GM12878 (cell line): ENCODE measurements at regions not wholly inside any gene's neighbourhood (a gene's known extent, or its start where the extent isn't known, plus 50 kb on each side); places are given as distances from the start of the nearest gene placed in this dataset.

Experiments used
- CBFB ChIP-seq: IDR thresholded peaks from 2 replicates; pipeline ENCODE4 v1.6.1; 2016; ENCODE audit warnings: antibody characterized with exemption, low read depth
- E2F4 ChIP-seq: IDR thresholded peaks from 2 replicates; pipeline ENCODE4 v1.6.1; 2012; ENCODE audit warnings: low read depth, low read length, improper control_type of control experiment
- EP300 ChIP-seq, 2 experiments: fragments of 150-350 bp in 1 of 2; IDR thresholded peaks; 2 replicates each; pipeline ENCODE4 v1.6.1; 2011 to 2012; ENCODE audit warnings: low read depth in 2 of 2, low read length in 2 of 2, borderline replicate concordance in 1 of 2, improper control_type of control experiment in 1 of 2, inconsistent platforms in 1 of 2; ENCODE audit not compliant: control insufficient read depth in 1 of 2
- GATAD2B ChIP-seq: fragments of 450-650 bp; conservative IDR thresholded peaks from 2 replicates; pipeline ENCODE4 v1.6.1; 2017; ENCODE audit warnings: low read depth, mild to moderate bottlenecking, moderate library complexity
- KLF5 ChIP-seq: fragments of 450-650 bp; IDR thresholded peaks from 2 replicates; pipeline ENCODE4 v1.6.1; 2014; ENCODE audit warnings: mild to moderate bottlenecking; ENCODE audit not compliant: partially characterized antibody
- MTA2 ChIP-seq: fragments of 450-650 bp; IDR thresholded peaks from 2 replicates; pipeline ENCODE4 v1.6.1; 2016; ENCODE audit warnings: low read depth, mild to moderate bottlenecking, moderate library complexity
- NFXL1 ChIP-seq: fragments of 450-650 bp; IDR thresholded peaks from 2 replicates; pipeline ENCODE4 v1.6.1; 2017; ENCODE audit warnings: antibody characterized with exemption, mild to moderate bottlenecking, borderline replicate concordance
- NFYB ChIP-seq: IDR thresholded peaks from 2 replicates; pipeline ENCODE4 v1.6.1; 2011; ENCODE audit warnings: low read depth, mild to moderate bottlenecking, low read length, improper control_type of control experiment, moderate library complexity; ENCODE audit not compliant: insufficient read depth
- REST ChIP-seq: IDR thresholded peaks from 2 replicates; pipeline ENCODE4 v1.6.1; 2012; ENCODE audit warnings: mild to moderate bottlenecking, low read depth, low read length
- SP1 ChIP-seq: IDR thresholded peaks from one replicate; pipeline ENCODE4 v1.6.1; 2011; ENCODE audit warnings: low read depth, low read length
- SUZ12 ChIP-seq: fragments of 200-600 bp; sonication (generic); IDR thresholded peaks from one replicate; pipeline ENCODE4 v1.6.1; 2018; ENCODE audit warnings: antibody characterized with exemption, mild to moderate bottlenecking; ENCODE audit not compliant: unreplicated experiment
- YY1 ChIP-seq: IDR thresholded peaks from 2 replicates; pipeline ENCODE4 v1.6.1; 2011; ENCODE audit warnings: low read depth, mild to moderate bottlenecking, low read length
- ZNF274 ChIP-seq: IDR thresholded peaks from one replicate; pipeline ENCODE4 v1.8.0; 2011; ENCODE audit not compliant: insufficient read length, insufficient read depth
- ZSCAN29 ChIP-seq: fragments of 450-650 bp; IDR thresholded peaks from 2 replicates; pipeline ENCODE4 v1.6.1; 2017; ENCODE audit warnings: mild to moderate bottlenecking, moderate library complexity

- no peak for TF ChIP-seq REST
- TF ChIP-seq NFXL1: no peak
- TF ChIP-seq YY1: no peak
- TF ChIP-seq MTA2: no peak
- TF ChIP-seq ZSCAN29: no peak
- TF ChIP-seq CBFB: no peak
- TF ChIP-seq EP300 (IDR thresholded peaks at IDR 0.05; ENCODE audit: borderline replicate concordance in 1 of 2, control insufficient read depth in 1 of 2, low read depth in 2 of 2, low read length in 2 of 2): no peak
- no peak for TF ChIP-seq KLF5
- no peak for TF ChIP-seq NFYB
- no peak for TF ChIP-seq E2F4
- no peak for TF ChIP-seq SP1
- TF ChIP-seq GATAD2B: no peak
- TF ChIP-seq SUZ12: no peak
- TF ChIP-seq ZNF274: no peak
Measured at GRCh38 chr12:131355361-131356245, 355.3 kb upstream of the SFSWAP start (continued).
